Skin epidermis (tissue), 12 donors: ENCODE measurements at regions not wholly inside any gene's neighbourhood (a gene's known extent, or its start where the extent isn't known, plus 50 kb on each side); places are given as distances from the start of the nearest gene placed in this dataset.
A peak's percentile ranks its signal among the peaks of the same experiment; 100 is the strongest.
"Not testable (repeated sequence)": the region's sequence is repeated elsewhere in the genome, so short reads cannot be mapped to it uniquely, and the experiment has no call there.

Experiments
- H3K27ac ChIP-seq, 21 experiments: fragments of 200-600 bp; sonication (generic) in 11 of 21; one replicate each; pipeline ENCODE4 v1.5.0; 2020; ENCODE audit warnings: mild to moderate bottlenecking in 3 of 21, inconsistent platforms in 2 of 21, moderate library complexity in 2 of 21
- H3K4me3 ChIP-seq, 7 experiments: fragments of 200-600 bp; sonication (generic) in 2 of 7; one replicate each; pipeline ENCODE4 v1.5.0; 2020; ENCODE audit warnings: inconsistent platforms in 2 of 7, mild to moderate bottlenecking in 2 of 7, moderate library complexity in 1 of 7

DNA sequence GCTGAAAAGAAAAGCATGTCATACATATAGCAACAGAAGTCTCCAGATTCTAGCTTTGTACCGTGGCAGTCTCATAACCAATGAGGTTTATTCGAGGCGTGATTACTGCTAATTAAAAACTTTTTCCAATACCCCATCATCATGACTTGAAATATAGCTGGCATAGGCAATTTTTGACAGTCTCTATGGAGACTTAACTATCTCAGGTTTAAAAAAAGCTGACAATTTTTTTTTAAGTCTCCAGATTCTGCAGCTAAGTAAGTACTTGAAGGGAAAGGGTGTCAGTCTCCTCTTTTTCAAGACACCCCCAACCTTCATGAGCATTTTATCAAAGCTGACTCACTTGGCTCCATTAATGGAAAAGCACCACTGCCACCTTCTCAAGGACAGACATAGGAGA, 126.3 kb upstream of the RXFP1 start:
- Histone ChIP-seq H3K4me3 (no peak overlapping the region), H3K27ac (no peak overlapping the region)

DNA sequence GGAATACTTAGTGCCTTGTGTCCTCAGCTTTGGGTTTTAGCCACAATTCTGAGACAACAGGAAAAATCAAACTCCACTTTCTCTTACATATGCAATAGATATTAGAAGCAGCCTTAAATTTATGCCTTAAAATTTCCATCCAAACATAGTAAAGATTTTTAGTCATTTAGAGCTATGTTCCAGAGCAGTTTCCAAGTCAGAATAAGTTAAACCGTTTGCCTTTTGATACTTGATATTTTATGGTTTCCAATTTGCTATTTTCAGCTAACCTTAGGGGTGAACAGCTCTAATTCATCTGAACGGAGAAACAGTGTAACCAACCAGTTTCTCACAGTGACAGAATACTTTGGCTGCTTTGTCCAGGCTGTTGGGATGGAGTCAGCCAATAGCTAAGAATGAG, 125.8 kb upstream of the RXFP1 start:
- H3K4me3 ChIP-seq = no peak overlapping the region
- H3K27ac ChIP-seq = no peak overlapping the region

DNA sequence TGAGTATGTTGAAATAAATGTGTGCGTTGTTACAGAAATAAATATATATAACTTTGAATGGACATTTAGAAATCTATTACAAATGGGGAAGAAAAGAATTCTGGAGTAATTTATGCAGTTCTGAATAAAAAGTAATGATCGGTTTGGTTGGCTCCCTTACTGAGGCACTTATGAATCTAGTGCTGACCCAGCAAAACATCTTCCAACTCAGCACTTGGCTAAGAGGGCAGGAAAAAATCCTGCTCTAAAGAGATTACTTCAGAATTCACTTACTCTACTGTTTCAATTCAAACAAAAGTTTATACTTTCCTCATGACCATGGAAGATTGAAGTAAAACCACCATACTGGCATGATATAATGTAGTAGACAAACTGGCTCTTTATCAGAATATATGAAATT, 123.9 kb upstream of the RXFP1 start:
- Histone ChIP-seq H3K4me3 (no peak overlapping the region), H3K27ac (no peak overlapping the region)

DNA sequence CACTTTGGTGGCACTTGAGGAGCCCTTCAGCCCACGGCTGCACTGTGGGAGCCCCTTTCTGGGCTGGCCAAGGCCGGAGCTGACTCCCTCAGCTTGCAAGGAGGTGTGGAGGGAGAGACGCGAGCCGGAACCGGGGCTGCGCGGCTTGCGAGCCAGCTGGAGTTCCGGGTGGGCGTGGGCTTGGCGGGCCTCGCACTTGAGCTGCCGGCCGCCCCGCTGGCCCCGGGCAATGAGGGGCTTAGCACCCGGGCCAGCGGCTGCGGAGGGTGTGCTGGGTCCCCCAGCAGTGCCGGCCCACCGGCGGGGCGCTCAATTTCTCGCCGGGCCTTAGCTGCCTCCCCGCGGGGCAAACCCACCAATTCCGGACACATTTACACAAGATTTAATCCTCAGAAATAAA, 113.7 kb upstream of the RXFP1 start:
- not testable (repeated sequence) for H3K4me3 ChIP-seq, H3K27ac ChIP-seq

DNA sequence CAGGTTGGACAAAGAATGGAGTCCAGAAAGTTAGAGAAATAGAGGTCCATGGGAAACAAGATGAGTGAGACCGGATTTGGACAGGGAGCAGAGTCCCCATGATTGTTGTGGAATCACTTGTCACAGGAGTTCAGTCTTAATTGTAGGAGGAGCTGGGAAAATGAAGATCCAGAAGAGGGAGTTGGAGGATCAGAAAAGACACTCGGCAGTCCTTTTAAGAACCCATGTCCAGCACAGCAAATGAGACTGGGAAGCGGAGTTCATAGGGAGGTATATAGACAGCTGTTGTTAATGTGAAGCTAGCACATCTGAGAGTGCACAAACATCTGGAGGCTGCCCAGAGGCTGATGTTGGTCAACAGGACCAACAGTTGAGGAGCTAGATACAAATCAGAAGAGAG, 111.4 kb upstream of the RXFP1 start:
- Histone ChIP-seq H3K27ac (no peak overlapping the region), H3K4me3 (no peak overlapping the region)

DNA sequence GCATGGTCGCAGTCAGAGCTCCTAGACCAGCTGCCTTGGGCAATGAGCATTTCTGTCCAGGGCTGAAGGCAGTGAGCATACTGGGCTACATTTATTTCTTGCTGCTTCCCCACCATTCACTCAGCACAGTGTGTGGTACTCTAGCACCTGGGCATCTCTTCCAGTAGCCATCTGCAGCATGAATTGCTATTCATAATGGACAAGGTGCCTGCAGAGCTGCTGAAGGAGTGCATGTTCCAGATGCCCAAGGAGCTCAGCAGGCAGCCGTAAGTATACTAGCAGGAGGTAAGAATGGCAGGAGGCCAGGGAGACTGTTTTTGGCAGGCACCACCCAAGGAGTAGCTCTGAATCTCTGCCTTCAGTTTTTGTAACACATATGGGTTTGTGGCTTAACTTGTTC, 110.4 kb upstream of the RXFP1 start:
- Histone ChIP-seq H3K4me3 (no peak overlapping the region), H3K27ac (no peak overlapping the region)

DNA sequence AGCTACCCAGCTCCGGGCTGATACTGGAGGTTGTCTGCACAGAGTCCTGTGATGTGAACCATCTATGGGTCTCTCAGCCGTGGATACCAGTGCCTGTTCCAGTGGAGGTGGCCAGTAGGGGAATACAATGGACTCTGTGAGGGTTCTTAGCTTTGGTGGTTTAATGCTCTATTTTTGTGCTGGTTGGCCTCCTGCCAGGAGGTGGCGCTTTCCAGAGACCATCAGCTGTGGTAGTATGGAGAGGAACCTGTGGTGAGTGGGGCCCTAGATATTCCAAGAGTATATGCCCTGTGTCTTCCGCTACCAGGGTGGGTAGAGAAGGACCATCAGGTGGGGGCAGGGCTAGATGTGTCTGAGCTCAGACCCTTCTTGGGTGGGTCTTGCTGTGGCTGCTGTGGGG, 103.0 kb upstream of the RXFP1 start:
- H3K4me3 ChIP-seq, H3K27ac ChIP-seq: not testable (repeated sequence)

DNA sequence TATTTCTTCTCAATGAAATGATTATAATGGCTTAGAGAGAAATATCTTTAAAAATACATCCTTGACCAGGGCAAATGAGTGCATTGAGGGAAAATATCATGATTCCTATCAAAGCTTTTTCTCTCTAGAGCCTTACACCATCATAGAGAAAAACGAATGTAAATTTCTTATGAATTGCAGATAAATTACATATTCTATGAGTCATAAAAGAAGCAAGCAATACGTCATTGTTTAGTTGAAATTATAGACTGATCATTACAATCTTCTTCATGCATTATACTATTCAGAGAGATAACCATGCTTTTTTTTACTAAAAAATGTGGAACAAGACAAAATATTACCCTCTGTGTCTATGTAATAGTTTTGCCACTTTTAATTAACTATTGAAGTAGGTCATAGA, 100.9 kb upstream of the RXFP1 start:
- no peak overlapping the region for H3K27ac ChIP-seq
- H3K4me3 ChIP-seq = no peak overlapping the region

DNA sequence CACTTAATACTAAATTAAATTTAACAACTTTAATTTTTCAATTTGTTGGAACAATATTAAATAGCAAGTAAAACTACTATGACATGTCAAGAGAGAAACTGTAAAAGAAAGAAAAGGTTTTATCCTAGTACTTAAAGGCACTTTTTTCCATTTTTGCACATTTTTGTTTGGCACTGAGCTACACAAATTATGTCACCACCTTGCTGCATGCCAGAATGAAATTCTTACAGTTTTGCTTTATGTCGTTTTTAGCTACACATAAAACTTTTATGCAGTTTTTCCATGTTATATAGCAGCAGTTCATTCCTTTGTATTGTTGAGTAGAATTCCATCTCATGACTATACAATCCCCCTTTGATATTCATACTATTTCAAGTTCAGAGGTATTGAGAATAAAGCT, 99.1 kb upstream of the RXFP1 start:
- H3K27ac ChIP-seq = no peak overlapping the region
- no peak overlapping the region for H3K4me3 ChIP-seq

DNA sequence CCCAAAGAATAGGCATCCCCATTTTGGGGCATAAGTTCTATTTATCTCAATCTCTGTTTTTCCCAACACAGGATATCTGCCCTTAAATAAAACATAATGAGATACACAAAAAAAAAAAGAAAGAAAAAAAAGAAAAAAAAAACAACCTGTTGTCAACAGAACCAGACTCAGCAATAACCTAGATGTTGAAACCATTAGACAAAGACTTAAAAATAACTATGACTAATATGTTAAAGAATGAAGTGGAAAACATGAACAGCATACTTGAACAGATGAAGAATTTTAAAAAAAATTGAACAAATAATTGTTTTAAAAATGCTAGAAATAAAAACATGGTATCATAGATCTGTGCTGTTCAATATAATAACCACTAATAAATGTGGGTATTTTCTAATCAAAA, 93.4 kb upstream of the RXFP1 start:
- H3K27ac ChIP-seq = no peak overlapping the region
- no peak overlapping the region for H3K4me3 ChIP-seq

DNA sequence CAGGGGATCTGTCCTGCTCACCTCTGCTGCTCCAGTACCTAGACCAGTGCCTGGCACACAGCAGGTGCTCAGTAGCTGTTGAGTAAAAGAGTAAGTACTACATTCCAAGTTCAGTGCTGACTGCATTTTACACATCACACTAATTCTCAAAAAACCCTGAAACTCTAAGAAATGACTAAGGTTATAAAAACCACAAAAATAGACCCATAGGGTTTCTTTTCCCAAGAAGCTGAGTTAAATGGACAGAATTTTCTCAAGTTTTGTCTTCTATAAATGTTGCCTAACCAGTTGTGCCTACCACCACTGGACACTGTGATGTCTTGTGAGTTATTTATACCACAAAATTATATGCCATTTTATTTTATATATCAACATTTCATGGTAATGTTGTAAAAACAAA, 78.9 kb upstream of the RXFP1 start:
- Histone ChIP-seq H3K27ac (no peak overlapping the region), H3K4me3 (no peak overlapping the region)

DNA sequence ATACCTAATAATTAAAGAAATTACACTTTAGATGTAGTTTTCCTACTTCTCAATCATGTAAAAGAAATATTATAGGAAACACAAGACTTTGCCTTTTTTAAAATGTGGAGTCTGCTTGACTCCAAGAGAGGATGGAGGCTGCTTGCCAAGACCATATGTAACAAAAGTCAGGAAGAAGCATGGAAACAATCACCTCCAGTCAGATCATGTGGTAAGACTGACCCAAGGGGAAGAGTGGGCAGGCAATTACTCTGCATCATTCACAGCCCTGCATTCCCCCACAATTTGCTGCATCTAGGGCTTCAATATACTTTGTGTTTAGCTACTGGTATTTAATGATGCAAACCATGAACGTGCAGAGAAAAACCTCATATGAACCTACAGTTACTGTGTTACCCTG, 78.0 kb upstream of the RXFP1 start:
- Histone ChIP-seq H3K27ac (no peak overlapping the region), H3K4me3 (no peak overlapping the region)

DNA sequence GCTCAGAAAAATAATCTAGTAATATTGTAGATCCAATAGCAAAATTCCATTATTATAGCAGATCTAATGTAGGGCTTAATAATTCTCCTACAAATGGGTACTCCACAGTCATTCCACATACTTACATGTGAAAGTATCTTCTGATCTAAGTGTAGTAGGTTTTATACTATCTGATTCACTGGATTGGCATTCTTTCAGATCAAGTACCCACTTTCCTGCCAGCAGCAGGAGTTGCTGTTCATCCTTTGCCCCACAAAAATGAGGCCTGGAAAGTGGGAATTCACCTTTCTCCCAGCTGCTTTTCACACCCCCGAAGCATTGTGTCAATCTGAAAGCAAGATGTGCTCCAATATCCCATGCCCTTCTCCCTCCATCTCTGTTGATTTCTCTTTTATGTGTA, 77.1 kb upstream of the RXFP1 start:
- Histone ChIP-seq H3K27ac (no peak overlapping the region), H3K4me3 (no peak overlapping the region)

DNA sequence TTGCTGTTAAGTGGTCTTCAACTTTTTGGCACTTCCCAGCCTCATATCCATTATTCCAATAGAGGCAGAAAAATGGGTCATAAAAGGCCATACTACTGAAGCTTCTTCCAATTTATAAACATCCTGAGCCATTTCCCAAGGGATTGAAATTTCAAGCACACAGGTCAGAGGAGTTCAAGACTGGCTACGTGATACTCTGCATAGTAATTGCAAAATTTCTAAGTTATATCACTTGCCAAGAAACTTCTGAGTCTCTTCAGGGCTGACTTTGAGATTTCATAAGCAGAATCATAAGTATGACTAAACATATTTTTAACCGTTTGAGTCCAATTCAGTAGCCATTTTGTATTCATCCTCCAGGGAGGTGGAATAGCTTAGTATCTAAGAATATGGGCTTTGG, 75.6 kb upstream of the RXFP1 start:
- Histone ChIP-seq H3K4me3 (no peak overlapping the region), H3K27ac (no peak overlapping the region)

DNA sequence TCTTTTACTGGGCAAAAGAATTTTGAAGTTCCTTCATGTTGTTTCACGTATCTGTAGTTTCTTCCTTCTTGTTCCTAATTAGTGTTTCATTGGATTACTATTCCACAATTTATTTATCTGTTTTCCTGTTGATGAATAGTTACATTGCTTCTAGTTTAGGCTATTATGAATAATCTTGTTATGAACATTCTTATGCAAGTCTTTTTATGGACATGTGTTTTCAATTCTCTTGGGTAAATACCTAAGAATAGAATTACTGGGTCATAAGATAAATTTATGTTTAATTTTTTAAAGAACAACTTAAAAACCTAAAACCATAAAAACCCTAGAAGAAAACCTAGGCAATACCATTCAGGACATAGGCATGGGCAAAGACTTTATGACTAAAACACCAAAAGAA, 70.9 kb upstream of the RXFP1 start:
- no peak overlapping the region for H3K27ac ChIP-seq
- no peak overlapping the region for H3K4me3 ChIP-seq

DNA sequence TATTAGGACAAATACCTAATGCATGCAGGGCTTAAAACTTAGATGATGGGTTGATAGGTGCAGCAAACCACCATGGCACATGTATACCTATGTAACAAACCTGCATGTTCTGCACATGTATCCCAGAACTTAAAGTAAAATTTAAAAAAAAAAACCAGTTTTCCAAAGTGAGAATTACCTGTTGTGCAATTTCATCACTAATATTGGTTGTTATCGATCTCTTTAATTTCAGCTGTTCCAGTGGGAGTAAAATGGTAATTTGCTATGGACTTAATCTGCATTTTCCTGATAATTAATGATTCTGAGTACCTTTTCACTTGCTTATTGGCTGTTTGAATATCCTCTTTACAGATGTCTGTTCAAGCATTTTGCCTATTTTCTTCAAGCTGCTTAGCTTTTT, 69.6 kb upstream of the RXFP1 start:
- not testable (repeated sequence) for H3K27ac ChIP-seq, H3K4me3 ChIP-seq

DNA sequence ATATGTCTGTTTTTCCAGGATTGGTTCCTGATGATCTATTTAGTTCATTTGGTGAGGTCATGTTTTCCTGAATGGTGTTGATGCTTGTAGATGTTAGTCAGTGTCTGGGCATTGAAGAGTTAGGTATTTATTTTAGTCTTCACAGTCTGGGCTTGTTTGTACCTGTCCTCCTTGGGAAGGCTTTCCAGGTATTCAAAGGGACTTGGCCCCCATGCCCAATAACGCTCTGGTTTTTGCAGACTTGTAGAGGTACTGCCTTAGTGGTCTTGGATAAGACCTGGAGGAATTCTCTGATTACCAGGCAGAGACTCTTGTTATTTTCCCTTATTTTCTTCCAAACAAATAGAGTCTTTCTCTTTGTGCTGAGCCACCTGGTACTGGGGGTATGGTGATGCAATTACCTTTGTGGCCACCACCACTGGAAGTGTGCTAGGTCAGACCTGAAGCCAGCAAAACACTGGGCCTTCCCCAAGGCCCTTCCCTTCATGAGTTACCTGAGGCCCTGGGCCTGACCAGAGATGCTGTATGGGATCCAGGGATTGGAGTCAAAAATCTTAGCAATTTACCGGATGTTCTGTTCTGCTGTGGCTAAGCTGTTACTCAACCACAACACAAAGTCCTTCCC, 63.3 kb upstream of the RXFP1 start:
- Histone ChIP-seq H3K27ac (peak overlapping the region in 3 of 21 experiments; percentile 12 to 55 (median 48)), H3K4me3 (no peak overlapping the region)

DNA sequence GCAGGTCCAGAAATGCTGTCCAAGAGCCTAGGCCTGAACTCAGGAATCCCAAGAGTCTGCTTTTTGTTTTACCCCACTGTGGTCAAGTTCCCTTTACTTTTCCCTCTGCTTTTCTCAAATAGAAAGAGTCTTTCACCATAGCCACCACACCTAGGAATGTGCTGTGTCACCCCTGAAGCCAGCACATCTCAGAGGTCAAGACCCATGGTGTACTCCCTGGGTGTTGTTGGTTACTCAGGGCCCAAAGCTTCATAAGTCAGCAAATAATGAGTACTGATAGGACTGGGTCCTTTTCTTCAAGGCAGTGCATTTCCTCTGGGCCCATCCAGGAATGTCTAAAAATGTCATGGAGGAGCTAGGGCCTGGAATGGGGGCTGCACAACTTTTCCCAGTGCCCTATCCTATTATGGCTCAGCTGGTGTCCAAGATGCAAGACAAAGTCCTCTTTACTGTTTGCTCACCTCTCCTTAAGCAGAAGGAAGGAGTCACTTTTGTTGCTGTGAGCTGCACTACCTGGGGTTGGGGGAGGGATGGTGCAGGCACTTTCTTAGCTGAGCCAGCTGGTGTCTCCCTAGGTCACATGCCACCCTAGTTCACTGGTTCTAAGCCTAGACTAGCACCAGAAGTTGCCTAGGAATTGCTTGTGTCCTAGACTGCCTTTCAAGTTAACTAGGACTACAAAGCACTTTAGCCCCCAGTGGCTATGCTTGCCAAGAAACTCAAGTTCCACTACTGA, 62.4 kb upstream of the RXFP1 start:
- H3K4me3 ChIP-seq = no peak overlapping the region

DNA sequence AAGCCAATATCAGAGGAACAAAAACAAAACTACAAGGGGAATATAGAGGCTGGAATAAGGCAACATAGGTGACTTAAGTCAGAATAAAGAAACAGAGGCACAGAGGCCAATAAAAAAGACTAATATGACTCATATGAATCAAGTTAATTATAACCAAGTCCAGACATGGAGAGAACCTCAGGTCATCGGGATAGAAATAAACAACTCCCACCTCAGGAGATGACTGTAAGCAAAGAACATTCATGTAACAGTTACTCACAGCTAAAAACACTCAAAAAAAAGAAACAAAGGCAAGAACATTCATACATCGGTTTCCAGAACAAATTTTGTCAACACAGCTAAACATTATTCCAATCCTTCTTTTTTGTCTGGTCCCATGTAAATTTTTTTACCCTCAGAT, 60.3 kb upstream of the RXFP1 start:
- no peak overlapping the region for H3K27ac ChIP-seq

More for the DNA sequence above, 62.4 kb upstream of the RXFP1 start:
- H3K27ac ChIP-seq = peak overlapping the region in 3 of 21 experiments; percentile 12 to 55 (median 48)

DNA sequence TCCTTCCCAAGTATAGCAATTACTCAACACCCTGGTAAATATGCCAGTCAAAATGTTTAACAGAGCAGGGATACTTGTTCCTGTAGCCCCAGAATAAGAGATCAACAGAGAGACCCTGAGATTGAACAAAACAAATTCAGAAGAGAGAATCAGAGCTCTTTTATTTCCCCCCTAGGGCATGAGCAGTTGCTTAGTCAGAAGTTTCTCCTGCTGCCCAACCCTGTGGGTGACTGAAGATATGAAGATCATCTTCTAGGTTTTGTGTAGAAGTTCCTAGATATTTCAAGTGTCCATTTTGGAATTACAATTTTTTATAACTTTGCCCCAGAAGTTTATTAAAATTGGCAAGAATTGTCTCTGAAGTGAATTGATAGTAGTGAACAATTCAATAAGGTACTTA, 59.1 kb upstream of the RXFP1 start:
- Histone ChIP-seq H3K27ac (no peak overlapping the region), H3K4me3 (no peak overlapping the region)

More for the DNA sequence above, 60.3 kb upstream of the RXFP1 start:
- H3K4me3 ChIP-seq = no peak overlapping the region
